Stimulated activated effector memory CD8-positive, alpha-beta T cell treated with anti-CD3 and anti-CD28 coated beads, Interleukin-12 subunit alpha, Interleukin-12 subunit beta, amount 100 ng/mL, for 72 hours (primary cell): ENCODE measurements at regions not wholly inside any gene's neighbourhood (a gene's known extent, or its start where the extent isn't known, plus 50 kb on each side); places are given as distances from the start of the nearest gene placed in this dataset.
"Not testable (repeated sequence)": the region's sequence is repeated elsewhere in the genome, so short reads cannot be mapped to it uniquely, and the experiment has no call there.

Experiments
- ATAC-seq: fragments of 150-1000 bp; cut with Tn5 transposase; 2 replicates; pipeline ENCODE4 v1.10.0; 2021
- DNase-seq, 2 donors: peaks; one replicate each; pipeline ENCODE4 v3.0.0; 2021 to 2022; ENCODE audit warnings: low spot score in 2 of 2
- H3K27ac Mint-ChIP-seq: one replicate; pipeline ENCODE4 v1.8.0; 2022; ENCODE audit warnings: mild to moderate bottlenecking, mixed read lengths
- H3K36me3 Mint-ChIP-seq: one replicate; pipeline ENCODE4 v1.8.0; 2022; ENCODE audit warnings: mild to moderate bottlenecking, mixed read lengths
- H3K4me1 Mint-ChIP-seq: one replicate; pipeline ENCODE4 v1.8.0; 2022; ENCODE audit warnings: mixed read lengths
- H3K4me3 Mint-ChIP-seq: one replicate; pipeline ENCODE4 v1.8.0; 2022; ENCODE audit warnings: mild to moderate bottlenecking, mixed read lengths
- H3K9me3 Mint-ChIP-seq: one replicate; pipeline ENCODE4 v1.8.0; 2022; ENCODE audit warnings: mixed read lengths

GRCh38 chr13:79625517-79625916, 144.6 kb downstream of the NDFIP2 start:
- H3K9me3 Mint-ChIP-seq: no peaks in the 10 kb centered on the region
- no peaks in the 10 kb centered on the region for H3K36me3 Mint-ChIP-seq
- no peak for ATAC-seq
- no peak overlapping the region for H3K27ac Mint-ChIP-seq
- no peaks in the 10 kb centered on the region for H3K4me1 Mint-ChIP-seq
- H3K4me3 Mint-ChIP-seq: no peak overlapping the region
- no peak for DNase-seq

GRCh38 chr13:79621902-79622301, 140.9 kb downstream of the NDFIP2 start:
- Mint-ChIP-seq H3K27ac (no peak overlapping the region), H3K4me3 (no peak overlapping the region), H3K36me3 (no peaks in the 10 kb centered on the region), H3K4me1 (no peaks in the 10 kb centered on the region), H3K9me3 (no peaks in the 10 kb centered on the region)
- DNase-seq: no peak
- no peak for ATAC-seq

GRCh38 chr13:79621449-79621848, 140.5 kb downstream of the NDFIP2 start:
- Mint-ChIP-seq H3K9me3 (no peaks in the 10 kb centered on the region), H3K4me3 (no peak overlapping the region), H3K4me1 (no peaks in the 10 kb centered on the region), H3K36me3 (no peaks in the 10 kb centered on the region), H3K27ac (no peak overlapping the region)
- ATAC-seq: no peak
- DNase-seq: no peak

- Mint-ChIP-seq H3K9me3 (no peaks in the 10 kb centered on the region), H3K4me3 (no peak overlapping the region), H3K36me3 (no peaks in the 10 kb centered on the region), H3K4me1 (no peaks in the 10 kb centered on the region), H3K27ac (no peak overlapping the region)
- ATAC-seq: no peak
- DNase-seq: no peak
These were observed 133.4 kb downstream of the NDFIP2 start for GRCh38 chr13:79614250-79614918.

- Mint-ChIP-seq H3K4me1 (no peaks in the 10 kb centered on the region), H3K4me3 (no peak overlapping the region), H3K9me3 (no peaks in the 10 kb centered on the region), H3K36me3 (no peaks in the 10 kb centered on the region), H3K27ac (no peak overlapping the region)
- ATAC-seq (no peak), DNase-seq (no peak)
These were observed 131.6 kb downstream of the NDFIP2 start for GRCh38 chr13:79612604-79613003.

GRCh38 chr13:79607895-79608294, 126.9 kb downstream of the NDFIP2 start:
- not testable (repeated sequence) for H3K4me3 Mint-ChIP-seq

More at GRCh38 chr13:79607895-79608294, 126.9 kb downstream of the NDFIP2 start:
- not testable (repeated sequence) for H3K27ac Mint-ChIP-seq, H3K36me3 Mint-ChIP-seq, ATAC-seq, H3K4me1 Mint-ChIP-seq, H3K9me3 Mint-ChIP-seq, DNase-seq
